ENCODE measurements at regions not wholly inside any gene's neighbourhood (a gene's known extent, or its start where the extent isn't known, plus 50 kb on each side); places are given as distances from the start of the nearest gene placed in this dataset.
"Not testable (repeated sequence)": the region's sequence is repeated elsewhere in the genome, so short reads cannot be mapped to it uniquely, and the experiment has no call there.

GRCh38 chr1:182227864-182228547, 163.6 kb downstream of the GLUL start:
- DNase-seq (no peak), ATAC-seq (no peak)
- Mint-ChIP-seq H3K36me3 (ENCODE audit: low read depth) (peaks cover 3% of the 10 kb centered on the region), H3K4me1 (peaks cover 2% of the 10 kb centered on the region), H3K4me3 (no peak overlapping the region), H3K27ac (no peak overlapping the region), H3K27me3 (no peaks in the 10 kb centered on the region)
- no peaks in the 10 kb centered on the region for H3K9me3 ChIP-seq (ENCODE audit: control insufficient read depth, low read length, poor library complexity, severe bottlenecking)

DNA sequence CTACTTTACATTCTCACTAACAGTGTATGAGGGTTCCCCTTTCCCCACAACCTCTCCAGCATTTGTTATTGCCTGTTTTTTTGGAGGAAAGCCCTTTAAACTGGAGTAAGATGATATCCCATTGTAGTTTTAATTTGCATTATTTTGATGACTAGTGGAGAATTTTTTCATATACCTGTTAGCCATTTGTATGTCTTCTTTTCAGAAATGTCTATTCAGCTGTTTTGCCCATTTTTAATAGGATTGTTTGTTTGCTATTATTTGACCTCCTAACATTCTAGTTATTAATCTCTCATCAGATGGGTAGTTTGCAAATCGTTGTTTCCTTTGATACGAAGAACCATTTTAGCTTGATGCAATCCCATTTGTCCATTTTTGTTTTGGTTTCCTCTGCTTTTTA, 165.0 kb downstream of the GLUL start:
- no peaks in the 10 kb centered on the region for H3K27me3 Mint-ChIP-seq
- DNase-seq (no peak), ATAC-seq (no peak)
- H3K4me1 Mint-ChIP-seq = peaks cover 2% of the 10 kb centered on the region
- no peak overlapping the region for H3K27ac Mint-ChIP-seq
- peaks cover 3% of the 10 kb centered on the region for H3K36me3 Mint-ChIP-seq (ENCODE audit: low read depth)
- H3K9me3 ChIP-seq (ENCODE audit: control insufficient read depth, low read length, poor library complexity, severe bottlenecking) = no peaks in the 10 kb centered on the region
- H3K4me3 Mint-ChIP-seq = no peak overlapping the region

DNA sequence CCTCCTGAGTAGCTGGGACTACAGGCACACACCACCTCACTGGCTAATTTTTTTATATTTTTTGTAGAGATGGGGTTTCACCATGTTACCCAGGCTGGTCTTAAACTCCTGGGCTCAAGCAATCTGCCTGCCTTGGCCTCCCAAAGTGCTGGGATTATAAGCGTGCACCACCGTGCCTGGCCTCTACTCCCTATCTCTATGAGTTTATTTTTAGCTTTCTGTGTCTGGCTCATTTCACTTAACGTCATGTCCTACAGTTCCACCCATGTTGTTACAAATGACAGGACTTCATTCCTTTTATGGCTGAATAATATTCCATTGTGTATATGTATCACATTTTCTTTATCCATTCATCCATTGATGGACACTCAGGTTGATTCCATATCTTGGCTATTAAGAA, 164.2 kb upstream of the ZNF648 start:
- peak overlapping the region; percentile 10 for H3K27ac Mint-ChIP-seq
- not testable (repeated sequence) for ATAC-seq; H3K36me3 Mint-ChIP-seq (ENCODE audit: low read depth); H3K4me3 Mint-ChIP-seq; H3K4me1 Mint-ChIP-seq; DNase-seq; H3K9me3 ChIP-seq (ENCODE audit: control insufficient read depth, low read length, poor library complexity, severe bottlenecking); H3K27me3 Mint-ChIP-seq

GRCh38 chr1:182221990-182222389, 160.5 kb upstream of the ZNF648 start:
- not testable (repeated sequence) for H3K9me3 ChIP-seq (ENCODE audit: control insufficient read depth, low read length, poor library complexity, severe bottlenecking); ATAC-seq; H3K4me1 Mint-ChIP-seq; H3K4me3 Mint-ChIP-seq; H3K36me3 Mint-ChIP-seq (ENCODE audit: low read depth); H3K27ac Mint-ChIP-seq; DNase-seq; H3K27me3 Mint-ChIP-seq

DNA sequence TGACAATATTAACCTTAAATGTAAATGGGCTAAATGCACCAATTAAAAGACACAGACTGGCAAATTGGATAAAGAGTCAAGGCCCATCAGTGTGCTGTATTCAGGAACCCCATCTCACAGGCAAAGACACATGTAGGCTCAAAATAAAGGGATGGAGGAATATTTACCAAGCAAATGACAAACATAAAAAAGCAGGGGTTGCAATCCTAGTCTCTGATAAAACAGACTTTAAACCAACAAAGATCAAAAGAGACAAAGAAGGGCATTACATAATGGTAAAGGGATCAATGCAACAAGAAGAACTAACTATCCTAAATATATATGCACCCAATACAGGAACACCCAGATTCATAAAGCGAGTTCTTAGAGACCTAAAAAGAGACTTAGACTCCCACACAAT, 159.9 kb upstream of the ZNF648 start:
- not testable (repeated sequence) for DNase-seq; H3K4me3 Mint-ChIP-seq; H3K27me3 Mint-ChIP-seq; H3K9me3 ChIP-seq (ENCODE audit: control insufficient read depth, low read length, poor library complexity, severe bottlenecking); ATAC-seq; H3K4me1 Mint-ChIP-seq; H3K36me3 Mint-ChIP-seq (ENCODE audit: low read depth); H3K27ac Mint-ChIP-seq

DNA sequence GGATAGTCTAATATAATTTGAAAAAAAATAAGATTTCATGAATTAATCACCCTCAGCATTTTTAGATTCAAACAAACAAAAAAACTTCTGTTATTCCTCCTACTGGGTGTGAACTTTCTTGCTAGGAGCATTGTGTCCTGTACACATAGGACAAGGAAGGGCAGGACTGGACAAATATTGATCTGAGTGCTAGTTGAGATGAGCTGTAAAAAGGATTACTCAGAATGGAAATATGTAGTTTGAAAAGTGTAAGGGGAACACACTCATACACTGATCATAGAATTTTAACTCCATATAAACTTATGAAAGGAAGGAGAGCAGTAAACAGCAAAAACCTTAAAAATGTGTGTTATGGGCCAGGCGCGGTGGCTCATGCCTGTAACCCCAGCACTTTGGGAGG, 156.5 kb upstream of the ZNF648 start:
- H3K36me3 Mint-ChIP-seq (ENCODE audit: low read depth) = peaks cover 7% of the 10 kb centered on the region
- H3K27me3 Mint-ChIP-seq = peaks cover 6% of the 10 kb centered on the region
- DNase-seq (no peak), ATAC-seq (no peak)
- no peak overlapping the region for H3K4me3 Mint-ChIP-seq
- no peak overlapping the region for H3K27ac Mint-ChIP-seq
- no peaks in the 10 kb centered on the region for H3K9me3 ChIP-seq (ENCODE audit: control insufficient read depth, low read length, poor library complexity, severe bottlenecking)
- no peaks in the 10 kb centered on the region for H3K4me1 Mint-ChIP-seq

- H3K4me1 Mint-ChIP-seq = no peaks in the 10 kb centered on the region
- ATAC-seq (no peak), DNase-seq (no peak)
- no peaks in the 10 kb centered on the region for H3K9me3 ChIP-seq (ENCODE audit: control insufficient read depth, low read length, poor library complexity, severe bottlenecking)
- H3K27ac Mint-ChIP-seq = no peak overlapping the region
- H3K4me3 Mint-ChIP-seq = no peak overlapping the region
- peaks cover 6% of the 10 kb centered on the region for H3K27me3 Mint-ChIP-seq
- peaks cover 7% of the 10 kb centered on the region for H3K36me3 Mint-ChIP-seq (ENCODE audit: low read depth)
These were observed 155.6 kb upstream of the ZNF648 start for GRCh38 chr1:182217071-182217470.

DNA sequence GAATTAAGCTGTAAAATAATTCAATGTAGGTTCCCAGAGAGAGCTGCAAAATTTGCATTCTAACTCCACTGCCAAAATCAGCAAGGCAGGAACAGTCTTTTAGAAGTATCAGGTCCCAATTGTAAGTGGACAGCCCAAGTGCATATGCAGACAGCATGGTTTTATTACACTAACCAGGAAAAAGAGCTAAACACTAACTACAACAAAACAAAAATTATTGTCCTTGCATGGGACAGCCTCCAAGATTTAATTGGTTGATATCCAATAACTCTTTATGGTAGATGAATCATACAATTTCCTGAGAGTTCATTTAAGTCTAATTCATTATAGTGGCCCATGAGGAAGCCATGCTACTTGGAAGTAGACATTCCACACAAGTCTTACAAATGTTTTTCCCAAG, 154.3 kb upstream of the ZNF648 start:
- Mint-ChIP-seq H3K4me1 (no peaks in the 10 kb centered on the region), H3K4me3 (no peak overlapping the region), H3K27ac (no peak overlapping the region), H3K36me3 (ENCODE audit: low read depth) (peaks cover 7% of the 10 kb centered on the region), H3K27me3 (peaks cover 6% of the 10 kb centered on the region)
- H3K9me3 ChIP-seq (ENCODE audit: control insufficient read depth, low read length, poor library complexity, severe bottlenecking) = no peaks in the 10 kb centered on the region
- no peak for ATAC-seq
- DNase-seq = no peak

- H3K27ac Mint-ChIP-seq = no peak overlapping the region
- ATAC-seq = no peak
- DNase-seq = no peak
- H3K4me1 Mint-ChIP-seq = no peaks in the 10 kb centered on the region
- H3K27me3 Mint-ChIP-seq = peaks cover 16% of the 10 kb centered on the region
- H3K36me3 Mint-ChIP-seq (ENCODE audit: low read depth) = peaks cover 2% of the 10 kb centered on the region
- no peaks in the 10 kb centered on the region for H3K9me3 ChIP-seq (ENCODE audit: control insufficient read depth, low read length, poor library complexity, severe bottlenecking)
- no peak overlapping the region for H3K4me3 Mint-ChIP-seq
These were observed 151.7 kb upstream of the ZNF648 start for GRCh38 chr1:182213163-182213562.

- Mint-ChIP-seq H3K4me1 (no peaks in the 10 kb centered on the region), H3K27ac (no peak overlapping the region), H3K36me3 (ENCODE audit: low read depth) (peaks cover 2% of the 10 kb centered on the region), H3K4me3 (no peak overlapping the region), H3K27me3 (peaks cover 24% of the 10 kb centered on the region)
- DNase-seq (no peak), ATAC-seq (no peak)
- H3K9me3 ChIP-seq (ENCODE audit: control insufficient read depth, low read length, poor library complexity, severe bottlenecking) = no peaks in the 10 kb centered on the region
These were observed 149.9 kb upstream of the ZNF648 start for GRCh38 chr1:182211386-182211785.

DNA sequence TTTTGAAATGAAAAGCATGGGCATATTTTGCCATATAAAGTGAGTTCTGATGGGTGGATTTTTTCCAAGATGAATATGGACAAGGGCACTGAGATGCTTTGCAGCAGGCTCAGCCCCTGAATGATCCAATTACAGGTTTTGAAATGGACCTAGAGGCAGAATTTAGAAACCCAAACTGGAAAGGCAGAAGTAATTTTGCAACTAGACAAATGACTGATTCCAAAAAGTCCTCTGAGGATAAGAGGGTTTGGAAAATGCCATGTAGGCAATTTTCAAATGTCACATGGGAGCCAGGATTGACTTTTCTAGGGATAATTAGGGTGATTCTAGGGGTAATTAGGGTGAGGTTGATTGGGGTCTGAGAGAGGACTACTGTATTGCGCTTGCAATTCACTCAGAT, 148.9 kb upstream of the ZNF648 start:
- DNase-seq = no peak
- H3K9me3 ChIP-seq (ENCODE audit: control insufficient read depth, low read length, poor library complexity, severe bottlenecking) = no peaks in the 10 kb centered on the region
- H3K4me1 Mint-ChIP-seq = no peaks in the 10 kb centered on the region
- no peak overlapping the region for H3K27ac Mint-ChIP-seq
- H3K36me3 Mint-ChIP-seq (ENCODE audit: low read depth) = peaks cover 2% of the 10 kb centered on the region
- ATAC-seq = no peak
- no peak overlapping the region for H3K4me3 Mint-ChIP-seq
- peaks cover 24% of the 10 kb centered on the region for H3K27me3 Mint-ChIP-seq

DNA sequence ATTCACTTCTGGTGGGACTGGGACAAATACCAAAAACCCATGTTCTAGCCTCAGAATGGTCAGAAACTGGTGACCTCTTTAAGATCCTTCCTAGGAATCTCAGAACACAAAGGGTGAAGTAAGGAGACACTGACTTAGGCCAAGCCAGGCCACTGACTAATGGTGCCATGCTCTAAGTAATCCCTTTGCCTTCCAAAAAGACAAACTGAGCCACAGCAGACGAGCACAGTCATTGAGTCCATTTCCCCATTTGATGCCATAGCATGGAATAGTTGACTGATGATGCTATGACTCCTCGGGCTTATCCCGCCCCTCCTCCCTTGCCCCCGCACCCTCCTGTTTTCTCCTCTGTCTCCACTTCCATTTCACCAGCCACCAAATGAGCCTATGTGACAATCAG, 145.8 kb upstream of the ZNF648 start:
- Mint-ChIP-seq H3K27ac (no peak overlapping the region), H3K27me3 (peaks cover 23% of the 10 kb centered on the region), H3K4me3 (no peak overlapping the region), H3K36me3 (ENCODE audit: low read depth) (no peaks in the 10 kb centered on the region), H3K4me1 (no peaks in the 10 kb centered on the region)
- ATAC-seq (no peak), DNase-seq (no peak)
- H3K9me3 ChIP-seq (ENCODE audit: control insufficient read depth, low read length, poor library complexity, severe bottlenecking) = no peaks in the 10 kb centered on the region

DNA sequence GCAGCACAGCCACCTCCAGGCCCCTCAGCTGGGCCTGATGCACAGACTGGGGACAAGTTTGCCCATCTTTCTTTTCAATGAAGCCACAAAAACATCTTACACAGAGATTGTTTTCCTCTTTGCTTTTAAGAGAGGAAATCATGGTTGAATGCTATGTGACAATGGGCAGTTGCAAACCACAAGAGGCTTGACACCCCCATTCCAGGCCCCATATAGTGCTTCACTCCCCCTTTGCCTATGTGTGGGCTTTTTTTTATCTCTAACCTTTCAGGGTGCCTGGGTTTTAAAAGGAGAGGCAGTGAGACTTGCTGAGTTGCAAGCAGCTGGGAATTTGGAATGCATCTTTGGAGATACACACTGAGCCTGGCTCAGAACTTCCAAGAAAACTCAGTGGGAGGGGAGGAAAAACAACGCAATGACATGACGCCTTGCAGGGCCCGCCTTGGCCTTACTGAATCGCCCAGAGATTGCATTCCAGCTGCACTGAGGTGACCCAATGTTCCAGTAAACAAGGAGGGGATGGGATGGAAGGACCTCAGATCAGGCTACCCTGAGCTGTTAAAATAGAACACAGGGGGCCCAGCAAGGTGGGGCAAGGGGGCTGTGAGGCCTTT, 145.2 kb upstream of the ZNF648 start:
- H3K4me1 Mint-ChIP-seq = no peaks in the 10 kb centered on the region
- no peak overlapping the region for H3K4me3 Mint-ChIP-seq
- H3K36me3 Mint-ChIP-seq (ENCODE audit: low read depth) = no peaks in the 10 kb centered on the region
- no peak overlapping the region for H3K27ac Mint-ChIP-seq
- peaks cover 23% of the 10 kb centered on the region for H3K27me3 Mint-ChIP-seq
- ATAC-seq = no peak
- DNase-seq = no peak
- no peaks in the 10 kb centered on the region for H3K9me3 ChIP-seq (ENCODE audit: control insufficient read depth, low read length, poor library complexity, severe bottlenecking)

DNA sequence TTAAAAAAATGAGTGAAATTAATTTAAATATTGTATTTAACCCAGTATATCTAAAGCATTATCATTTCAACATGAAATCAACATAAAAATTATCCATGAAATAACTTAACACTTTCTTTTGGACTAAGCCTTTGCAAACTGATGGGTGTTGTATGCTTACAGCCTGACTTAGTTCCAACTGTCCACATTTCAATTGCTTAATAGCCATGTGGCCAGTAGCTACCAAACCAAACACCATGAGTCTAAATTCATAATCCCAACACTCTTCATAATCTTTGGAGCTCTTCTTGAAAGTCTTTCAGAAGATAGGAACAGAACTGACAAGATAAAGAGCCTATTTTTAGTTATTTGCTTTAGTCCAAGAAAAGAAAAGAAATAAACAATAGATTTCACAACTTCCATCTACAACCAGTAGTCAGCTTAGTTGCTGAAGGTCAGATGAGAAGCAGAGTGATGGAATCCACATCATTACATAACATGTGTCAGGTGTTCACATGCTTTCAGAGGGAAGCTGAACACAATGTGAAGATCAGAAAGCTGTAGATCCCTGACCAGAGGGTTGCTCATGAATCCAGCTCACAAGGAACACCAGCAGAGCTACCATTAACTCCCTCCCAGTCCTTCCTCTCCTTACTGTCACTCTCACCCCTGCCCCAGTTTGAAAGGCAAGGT, 144.0 kb upstream of the ZNF648 start:
- Mint-ChIP-seq H3K4me3 (no peak overlapping the region), H3K27ac (no peak overlapping the region), H3K36me3 (ENCODE audit: low read depth) (peaks cover 2% of the 10 kb centered on the region), H3K27me3 (peaks cover 25% of the 10 kb centered on the region), H3K4me1 (no peaks in the 10 kb centered on the region)
- H3K9me3 ChIP-seq (ENCODE audit: control insufficient read depth, low read length, poor library complexity, severe bottlenecking) = no peaks in the 10 kb centered on the region
- DNase-seq (no peak), ATAC-seq (no peak)

All from T-helper 17 cell (primary cell).